Kidney epithelial cell (primary cell): ENCODE measurements at regions not wholly inside any gene's neighbourhood (a gene's known extent, or its start where the extent isn't known, plus 50 kb on each side); places are given as distances from the start of the nearest gene placed in this dataset.

Source experiments
- DNase-seq: peaks from one replicate; pipeline ENCODE4 v3.0.0-alpha.2; 2010; ENCODE audit warnings: low read depth
- H3K27me3 ChIP-seq: 2 replicates; pipeline ENCODE4 v1.6.0; 2011; ENCODE audit warnings: low read length; ENCODE audit not compliant: control insufficient read depth, insufficient read depth
- H3K36me3 ChIP-seq: 2 replicates; pipeline ENCODE4 v1.5.1; 2011; ENCODE audit warnings: low read length; ENCODE audit not compliant: control insufficient read depth, insufficient read depth
- H3K4me3 ChIP-seq: 2 replicates; pipeline ENCODE4 v1.5.1; 2011; ENCODE audit warnings: low read depth, mild to moderate bottlenecking, control low read depth, low read length
- TF ChIP-seq, protein P1 (sequence below): IDR thresholded peaks from 2 replicates; pipeline ENCODE4 v1.5.1; 2011; ENCODE audit warnings: mild to moderate bottlenecking, moderate library complexity, low read length, control low read depth, inconsistent platforms; ENCODE audit not compliant: insufficient read depth, poor library complexity, severe bottlenecking

- Histone ChIP-seq H3K27me3 (peaks cover 2% of the 10 kb centered on the region), H3K4me3 (no peak overlapping the region), H3K36me3 (no peaks in the 10 kb centered on the region)
- TF ChIP-seq, protein P1, sequence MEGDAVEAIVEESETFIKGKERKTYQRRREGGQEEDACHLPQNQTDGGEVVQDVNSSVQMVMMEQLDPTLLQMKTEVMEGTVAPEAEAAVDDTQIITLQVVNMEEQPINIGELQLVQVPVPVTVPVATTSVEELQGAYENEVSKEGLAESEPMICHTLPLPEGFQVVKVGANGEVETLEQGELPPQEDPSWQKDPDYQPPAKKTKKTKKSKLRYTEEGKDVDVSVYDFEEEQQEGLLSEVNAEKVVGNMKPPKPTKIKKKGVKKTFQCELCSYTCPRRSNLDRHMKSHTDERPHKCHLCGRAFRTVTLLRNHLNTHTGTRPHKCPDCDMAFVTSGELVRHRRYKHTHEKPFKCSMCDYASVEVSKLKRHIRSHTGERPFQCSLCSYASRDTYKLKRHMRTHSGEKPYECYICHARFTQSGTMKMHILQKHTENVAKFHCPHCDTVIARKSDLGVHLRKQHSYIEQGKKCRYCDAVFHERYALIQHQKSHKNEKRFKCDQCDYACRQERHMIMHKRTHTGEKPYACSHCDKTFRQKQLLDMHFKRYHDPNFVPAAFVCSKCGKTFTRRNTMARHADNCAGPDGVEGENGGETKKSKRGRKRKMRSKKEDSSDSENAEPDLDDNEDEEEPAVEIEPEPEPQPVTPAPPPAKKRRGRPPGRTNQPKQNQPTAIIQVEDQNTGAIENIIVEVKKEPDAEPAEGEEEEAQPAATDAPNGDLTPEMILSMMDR: no peak
- DNase-seq: no peak
Measured at GRCh38 chr4:4642496-4643000, 100.7 kb upstream of the STX18 start.

DNA sequence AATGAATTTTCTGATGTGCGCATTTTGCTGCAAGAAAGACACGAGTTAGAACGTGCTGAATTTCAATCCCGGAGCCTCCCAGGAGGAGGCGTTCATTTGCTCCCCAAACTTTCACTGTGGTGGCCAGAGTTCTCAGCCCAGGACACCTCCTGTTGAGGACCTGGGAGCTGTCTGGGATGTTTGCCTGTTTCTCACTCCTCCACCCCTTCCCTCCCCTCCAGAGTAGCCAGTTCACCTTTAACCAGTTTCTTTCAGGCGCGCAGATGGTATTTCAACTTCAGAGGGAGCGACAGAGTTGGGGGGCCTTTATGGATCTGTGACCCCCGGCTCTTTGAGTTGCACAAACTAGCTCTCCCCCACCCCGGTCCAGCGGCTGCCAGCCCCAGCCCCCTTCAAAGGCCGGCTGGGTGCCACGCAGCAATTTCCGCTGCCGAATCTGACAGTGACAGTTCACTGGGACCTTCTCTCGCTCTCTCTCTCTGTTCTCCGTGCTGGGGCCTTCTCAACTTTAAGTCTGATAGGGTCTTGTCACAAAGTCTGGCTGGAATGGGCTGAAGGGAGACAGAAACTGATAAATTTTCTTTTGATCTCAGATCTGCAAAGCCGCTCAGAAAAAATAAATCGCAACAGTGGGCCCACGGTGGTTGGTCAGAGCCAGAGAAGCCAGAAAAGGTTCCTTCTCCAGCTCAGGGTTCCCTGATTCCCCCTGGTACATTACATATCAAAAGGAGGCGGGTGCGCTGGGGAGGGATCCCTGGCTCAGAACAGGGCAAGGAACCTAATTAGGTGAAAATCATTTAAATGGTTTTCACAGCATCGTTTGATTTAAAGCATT, 100.0 kb upstream of the STX18 start:
- Histone ChIP-seq H3K27me3 (peaks cover 2% of the 10 kb centered on the region), H3K36me3 (no peaks in the 10 kb centered on the region)
- TF ChIP-seq, protein P1: no peak

DNA sequence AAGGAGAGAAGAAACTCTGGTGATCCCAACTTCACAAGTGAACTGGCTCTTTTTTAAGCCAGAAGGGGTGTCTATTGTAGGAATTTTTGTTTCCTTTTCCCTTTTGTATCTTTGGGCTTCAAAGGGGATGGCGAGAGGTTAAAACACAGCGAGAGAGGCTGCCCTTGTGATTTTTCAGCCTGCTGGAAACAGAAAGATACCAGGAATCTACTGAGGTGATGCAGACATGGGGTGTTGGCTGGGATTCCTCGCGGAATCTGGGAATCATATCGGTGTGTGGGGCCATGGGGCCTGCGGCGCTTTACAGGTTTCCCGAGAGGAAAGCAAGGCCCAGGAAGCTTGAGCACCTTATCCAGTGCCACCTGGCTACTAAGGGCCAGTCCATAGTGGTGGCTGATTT, 99.4 kb upstream of the STX18 start:
- DNase-seq: no peak
- TF ChIP-seq, protein P1: no peak
- H3K36me3 ChIP-seq: no peaks in the 10 kb centered on the region
- H3K27me3 ChIP-seq: peaks cover 2% of the 10 kb centered on the region
- no peak overlapping the region for H3K4me3 ChIP-seq

More for the DNA sequence above, 100.0 kb upstream of the STX18 start:
- no peak for DNase-seq
- H3K4me3 ChIP-seq: no peak overlapping the region

DNA sequence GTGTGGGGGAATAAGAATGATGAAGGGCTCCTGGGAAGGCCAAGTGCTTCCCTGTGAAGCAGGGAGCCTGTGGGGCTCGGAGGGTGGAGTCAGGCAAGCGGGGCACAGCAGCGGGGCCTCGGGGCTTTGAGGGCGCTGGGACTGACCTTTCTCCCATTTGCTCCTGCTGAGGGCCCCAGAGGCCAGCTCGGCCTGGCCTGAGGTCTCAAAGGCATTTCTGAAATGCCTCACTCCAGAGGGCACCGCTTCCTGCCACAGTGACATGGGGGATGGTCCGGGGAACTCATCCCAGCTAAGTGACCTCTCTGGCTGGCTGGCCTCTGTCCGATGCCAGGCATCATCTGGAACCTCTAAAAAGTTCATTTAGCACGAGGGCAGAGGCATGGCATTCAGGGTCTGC, 98.8 kb upstream of the STX18 start:
- H3K36me3 ChIP-seq: no peaks in the 10 kb centered on the region
- H3K27me3 ChIP-seq: peaks cover 2% of the 10 kb centered on the region
- H3K4me3 ChIP-seq: no peak overlapping the region
- TF ChIP-seq, protein P1: no peak
- no peak for DNase-seq

DNA sequence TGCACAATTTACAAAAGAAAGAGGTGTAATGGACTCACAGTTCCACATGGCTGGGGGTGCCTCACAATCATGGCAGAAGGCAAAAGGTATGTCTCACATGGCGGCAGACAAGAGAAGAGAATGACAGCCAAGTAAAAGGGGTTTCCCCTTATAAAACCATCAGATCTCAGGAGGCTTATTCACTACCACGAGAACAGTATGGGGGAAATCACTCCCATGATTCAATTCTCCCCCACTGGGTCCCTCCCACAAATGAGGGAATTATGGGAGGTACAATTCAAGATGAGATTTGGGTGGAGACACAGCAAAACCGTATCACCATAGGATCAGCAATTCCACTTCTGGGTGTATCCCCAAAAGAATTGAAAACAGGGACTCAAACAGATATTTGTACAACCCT, 97.5 kb upstream of the STX18 start:
- TF ChIP-seq, protein P1: no peak
- Histone ChIP-seq H3K36me3 (no peaks in the 10 kb centered on the region), H3K4me3 (no peak overlapping the region), H3K27me3 (peaks cover 2% of the 10 kb centered on the region)
- DNase-seq: no peak

GRCh38 chr4:4637710-4638109, 95.9 kb upstream of the STX18 start:
- no peak for DNase-seq
- Histone ChIP-seq H3K27me3 (peaks cover 2% of the 10 kb centered on the region), H3K36me3 (no peaks in the 10 kb centered on the region), H3K4me3 (no peak overlapping the region)
- TF ChIP-seq, protein P1: no peak
